AG04450 (cell line): ENCODE measurements at regions not wholly inside any gene's neighbourhood (a gene's known extent, or its start where the extent isn't known, plus 50 kb on each side); places are given as distances from the start of the nearest gene placed in this dataset.
"Not testable (repeated sequence)": the region's sequence is repeated elsewhere in the genome, so short reads cannot be mapped to it uniquely, and the experiment has no call there.

Experiments used
- CTCF ChIA-PET: fragments of 300-600, 350-600 bp; formaldehyde crosslinking; extraction: SDS; loops from one replicate; lab custom pipeline; 2022; ENCODE audit warnings: antibody characterized with exemption, inconsistent platforms; lab: Charles Lee
- POLR2A ChIA-PET: fragments of 350-600 bp; formaldehyde crosslinking; extraction: SDS; loops from one replicate; lab custom pipeline; 2021; ENCODE audit warnings: antibody characterized with exemption, inconsistent platforms; lab: Yijun Ruan, JAX
- DNase-seq: peaks from one replicate; pipeline ENCODE4 v3.0.0-alpha.2; 2011; ENCODE audit warnings: low read depth, low spot score
- H3K27ac ChIP-seq: one replicate; pipeline ENCODE4 v1.5.1; 2012; ENCODE audit warnings: low read depth, low read length, control low read depth
- H3K27me3 ChIP-seq: one replicate; pipeline ENCODE4 v1.6.0; 2012; ENCODE audit warnings: low read length; ENCODE audit not compliant: control insufficient read depth, insufficient read depth
- H3K4me3 ChIP-seq: 2 replicates; pipeline ENCODE4 v1.5.1; 2011; ENCODE audit warnings: mild to moderate bottlenecking, low read depth, low read length, control low read depth
- H3K9me3 ChIP-seq: 2 replicates; pipeline ENCODE4 v1.5.1; 2012; ENCODE audit warnings: low read length; ENCODE audit not compliant: control insufficient read depth, insufficient read depth
- CTCF ChIP-seq: IDR thresholded peaks from 2 replicates; pipeline ENCODE4 v1.5.1; 2011; ENCODE audit warnings: low read depth, low read length, control low read depth, inconsistent platforms

DNA sequence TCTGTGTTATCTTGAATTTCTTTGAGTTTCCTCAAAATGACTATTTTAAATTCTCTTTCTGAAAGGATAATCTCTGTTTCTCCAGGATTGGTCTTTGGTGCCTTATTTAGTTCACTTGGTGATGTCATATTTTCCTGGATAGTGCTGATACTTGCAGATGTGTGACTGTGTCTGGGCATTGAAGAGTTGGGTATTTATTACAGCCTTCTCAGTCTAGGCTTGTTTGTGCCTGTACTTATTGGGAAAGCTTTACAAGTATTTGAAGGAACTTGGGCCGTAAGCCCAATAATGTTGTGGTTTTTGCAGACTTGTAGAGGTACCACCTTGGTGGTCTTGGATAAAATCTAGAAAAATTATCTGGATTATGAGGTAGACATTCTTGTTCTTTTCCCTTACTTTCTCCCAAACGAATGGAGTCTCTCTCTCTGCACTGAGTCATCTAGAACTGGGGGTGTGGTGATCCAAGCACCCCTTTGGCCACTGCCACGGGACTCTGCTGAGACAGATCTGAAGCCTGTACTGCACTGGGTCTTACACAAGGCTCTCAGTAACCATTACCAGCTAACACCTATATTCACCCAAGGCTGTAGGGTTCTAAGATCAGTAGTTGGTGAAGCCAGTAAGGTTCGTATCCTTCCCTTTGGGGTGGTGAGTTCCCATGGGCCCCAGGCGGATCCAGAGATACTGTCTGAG is 703.7 kb upstream of the MGAT4C start:
- Histone ChIP-seq H3K27me3 (no peaks in the 10 kb centered on the region), H3K9me3 (no peaks in the 10 kb centered on the region), H3K4me3 (no peak overlapping the region), H3K27ac (no peak overlapping the region)
- CTCF ChIA-PET, result no interaction called here
- TF ChIP-seq CTCF, result no peak
- POLR2A ChIA-PET, result no interaction called here
- no peak for DNase-seq

DNA sequence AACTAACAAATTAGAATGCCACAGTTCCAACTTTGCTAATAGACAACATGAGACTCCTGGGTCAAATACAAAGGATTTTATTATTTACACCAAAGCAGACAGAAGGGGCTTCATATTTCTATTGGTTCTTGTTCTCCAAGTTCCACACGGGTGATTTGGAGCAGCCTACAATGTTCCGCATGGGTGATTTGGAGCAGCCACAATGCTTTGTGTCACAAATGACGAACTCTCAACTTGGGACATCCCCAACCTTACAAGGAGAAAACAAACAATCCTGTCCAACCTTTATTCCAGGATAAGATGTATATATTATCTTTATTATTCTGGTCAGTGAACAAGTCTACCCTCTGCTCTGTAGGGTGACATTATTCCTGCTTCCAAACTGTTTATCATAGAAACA is 694.3 kb upstream of the MGAT4C start:
- ChIA-PET POLR2A (no interaction called here), CTCF (no interaction called here)
- H3K27ac ChIP-seq, result no peak overlapping the region
- TF ChIP-seq CTCF, result no peak
- no peaks in the 10 kb centered on the region for H3K9me3 ChIP-seq
- no peaks in the 10 kb centered on the region for H3K27me3 ChIP-seq
- H3K4me3 ChIP-seq, result no peak overlapping the region
- no peak for DNase-seq

- no peaks in the 10 kb centered on the region for H3K9me3 ChIP-seq
- CTCF ChIA-PET, result interaction anchor here (1.0 kb wide), 1 partner anchor 35 kb away, joined by 4 read pairs; no protein-coding TSS in a partner anchor
- no peak for TF ChIP-seq CTCF
- no peak for DNase-seq
- POLR2A ChIA-PET, result no interaction called here
- no peak overlapping the region for H3K4me3 ChIP-seq
- H3K27me3 ChIP-seq, result no peaks in the 10 kb centered on the region
- H3K27ac ChIP-seq, result no peak overlapping the region
Observed at GRCh38 chr12:86950043-86950442, 693.9 kb upstream of the MGAT4C start.

DNA sequence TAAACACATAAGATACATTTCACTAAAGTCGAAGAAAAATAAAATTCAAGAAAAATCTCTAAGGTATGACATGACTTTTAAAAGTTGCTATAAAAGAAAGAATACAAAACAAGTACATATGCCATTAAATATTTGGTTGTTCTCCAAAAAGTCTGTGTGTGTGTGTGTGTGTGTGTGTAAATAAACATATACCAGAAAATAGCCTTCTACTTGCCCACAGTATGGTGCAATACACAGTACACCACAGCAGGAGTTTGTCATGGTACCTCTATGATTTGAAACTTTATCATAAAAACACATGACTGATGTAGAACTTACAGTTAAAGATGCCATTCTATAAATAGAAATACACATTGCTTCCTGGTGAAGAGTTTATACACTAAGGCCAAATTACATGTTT is 692.7 kb upstream of the MGAT4C start:
- POLR2A ChIA-PET, result no interaction called here
- no peak for DNase-seq
- Histone ChIP-seq H3K27me3 (no peaks in the 10 kb centered on the region), H3K9me3 (no peaks in the 10 kb centered on the region), H3K4me3 (no peak overlapping the region), H3K27ac (no peak overlapping the region)
- TF ChIP-seq CTCF, result no peak
- CTCF ChIA-PET, result interaction anchor here (1.0 kb wide), 1 partner anchor 34 kb away, joined by 4 read pairs; no protein-coding TSS in a partner anchor

GRCh38 chr12:86945685-86946196 is 689.5 kb upstream of the MGAT4C start:
- H3K9me3 ChIP-seq, result no peaks in the 10 kb centered on the region
- POLR2A ChIA-PET, result no interaction called here
- DNase-seq, result no peak
- no peak overlapping the region for H3K27ac ChIP-seq
- H3K27me3 ChIP-seq, result no peaks in the 10 kb centered on the region
- CTCF ChIA-PET, result no interaction called here
- no peak overlapping the region for H3K4me3 ChIP-seq
- no peak for TF ChIP-seq CTCF

DNA sequence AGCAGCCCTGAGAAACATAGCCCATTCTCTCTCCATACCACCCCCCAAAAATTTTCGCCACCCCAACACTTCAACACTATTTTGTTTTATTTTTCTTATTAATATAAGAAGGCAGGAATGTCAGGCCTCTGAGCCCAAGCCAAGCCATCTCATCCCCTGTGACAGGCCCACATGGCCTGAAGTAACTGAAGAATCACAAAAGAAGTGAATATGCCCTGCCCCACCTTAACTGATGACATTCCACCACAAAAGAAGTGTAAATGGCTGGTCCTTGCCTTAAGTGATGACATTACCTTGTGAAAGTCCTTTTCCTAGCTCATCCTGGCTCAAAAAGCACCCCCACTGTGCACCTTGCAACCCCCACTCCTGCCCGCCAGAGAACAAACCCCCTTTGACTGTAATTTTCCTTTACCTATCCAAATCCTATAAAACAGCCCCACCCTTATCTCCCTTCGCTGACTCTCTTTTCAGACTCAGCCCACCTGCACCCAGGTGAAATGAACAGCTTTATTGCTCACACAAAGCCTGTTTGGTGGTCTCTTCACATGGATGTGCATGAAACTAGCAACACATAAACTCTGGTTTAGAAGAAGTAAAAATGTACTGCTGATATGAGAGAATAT is 688.1 kb upstream of the MGAT4C start:
- H3K4me3 ChIP-seq, H3K27me3 ChIP-seq, H3K27ac ChIP-seq, POLR2A ChIA-PET, H3K9me3 ChIP-seq, DNase-seq, CTCF ChIA-PET: not testable (repeated sequence)
